Osteocyte (in vitro differentiated cells): ENCODE measurements at regions not wholly inside any gene's neighbourhood (a gene's known extent, or its start where the extent isn't known, plus 50 kb on each side); places are given as distances from the start of the nearest gene placed in this dataset.
"Not testable (repeated sequence)": the region's sequence is repeated elsewhere in the genome, so short reads cannot be mapped to it uniquely, and the experiment has no call there.

ENCODE experiments used
- DNase-seq: peaks from one replicate; pipeline ENCODE4 v3.0.0; 2021; ENCODE audit warnings: mixed read lengths; ENCODE audit not compliant: unreplicated experiment; ENCODE audit errors: extremely low spot score
- H3K27ac Mint-ChIP-seq: one replicate; pipeline ENCODE4 v1.8.0; 2021; ENCODE audit warnings: mild to moderate bottlenecking, mixed read lengths; ENCODE audit not compliant: unreplicated experiment
- H3K27me3 Mint-ChIP-seq: one replicate; pipeline ENCODE4 v1.8.0; 2021; ENCODE audit warnings: mixed read lengths; ENCODE audit not compliant: unreplicated experiment
- H3K36me3 Mint-ChIP-seq: one replicate; pipeline ENCODE4 v1.8.0; 2021; ENCODE audit warnings: mixed read lengths; ENCODE audit not compliant: unreplicated experiment
- H3K4me1 Mint-ChIP-seq: one replicate; pipeline ENCODE4 v1.8.0; 2021; ENCODE audit warnings: mixed read lengths; ENCODE audit not compliant: unreplicated experiment
- H3K4me3 Mint-ChIP-seq: one replicate; pipeline ENCODE4 v1.8.0; 2021; ENCODE audit warnings: mild to moderate bottlenecking, moderate library complexity, mixed read lengths; ENCODE audit not compliant: unreplicated experiment
- H3K9me3 Mint-ChIP-seq: one replicate; pipeline ENCODE4 v1.8.0; 2021; ENCODE audit warnings: mixed read lengths; ENCODE audit not compliant: unreplicated experiment
- TF ChIP-seq, protein P1 (sequence below): fragments of 200-600 bp; sonication (generic); IDR thresholded peaks from 2 replicates; pipeline ENCODE4 v1.5.0; 2021; ENCODE audit warnings: antibody characterized with exemption, mild to moderate bottlenecking, moderate library complexity

DNA sequence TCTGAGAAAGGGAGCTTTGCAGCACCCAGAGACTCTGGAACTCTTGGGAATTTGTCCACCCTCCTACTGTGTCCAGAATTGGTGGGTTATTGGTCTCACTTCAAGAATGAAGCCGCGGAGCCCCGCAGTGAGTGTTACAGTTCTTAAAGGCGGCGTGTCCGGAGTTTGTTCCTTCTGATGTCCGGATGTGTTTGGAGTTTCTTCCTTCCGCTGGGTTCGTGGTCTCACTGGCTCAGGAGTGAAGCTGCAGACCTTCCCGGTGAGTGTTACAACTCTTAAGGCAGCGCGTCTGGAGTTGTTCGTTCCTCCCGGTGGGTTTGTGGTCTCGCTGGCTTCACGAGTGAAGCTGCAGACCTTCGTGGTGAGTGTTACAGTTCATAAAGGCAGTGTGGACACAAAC, 824.7 kb downstream of the LRRTM4 start:
- H3K9me3 Mint-ChIP-seq: peaks cover 11% of the 10 kb centered on the region
- H3K4me1 Mint-ChIP-seq, H3K27me3 Mint-ChIP-seq, H3K27ac Mint-ChIP-seq, DNase-seq, H3K36me3 Mint-ChIP-seq, H3K4me3 Mint-ChIP-seq: not testable (repeated sequence)

DNA sequence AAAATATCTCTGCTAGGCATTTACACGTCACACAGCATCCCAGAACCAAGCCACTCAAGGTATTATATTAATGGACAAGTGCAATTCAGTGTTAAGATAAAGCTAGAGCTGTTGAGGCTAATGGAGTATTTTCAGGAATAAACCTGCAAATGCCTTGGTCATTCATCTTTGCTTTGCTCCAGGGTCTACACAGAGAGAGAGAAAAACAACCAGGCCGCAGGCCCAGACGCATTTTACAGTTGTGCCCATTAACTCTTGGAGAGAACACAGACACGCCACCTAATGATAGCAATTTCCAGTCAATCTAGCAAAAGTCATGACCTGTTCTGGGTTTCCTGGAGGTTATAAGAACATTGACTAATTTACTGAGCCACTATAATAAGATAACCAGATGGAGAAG, 829.3 kb downstream of the LRRTM4 start:
- TF ChIP-seq, protein P1, sequence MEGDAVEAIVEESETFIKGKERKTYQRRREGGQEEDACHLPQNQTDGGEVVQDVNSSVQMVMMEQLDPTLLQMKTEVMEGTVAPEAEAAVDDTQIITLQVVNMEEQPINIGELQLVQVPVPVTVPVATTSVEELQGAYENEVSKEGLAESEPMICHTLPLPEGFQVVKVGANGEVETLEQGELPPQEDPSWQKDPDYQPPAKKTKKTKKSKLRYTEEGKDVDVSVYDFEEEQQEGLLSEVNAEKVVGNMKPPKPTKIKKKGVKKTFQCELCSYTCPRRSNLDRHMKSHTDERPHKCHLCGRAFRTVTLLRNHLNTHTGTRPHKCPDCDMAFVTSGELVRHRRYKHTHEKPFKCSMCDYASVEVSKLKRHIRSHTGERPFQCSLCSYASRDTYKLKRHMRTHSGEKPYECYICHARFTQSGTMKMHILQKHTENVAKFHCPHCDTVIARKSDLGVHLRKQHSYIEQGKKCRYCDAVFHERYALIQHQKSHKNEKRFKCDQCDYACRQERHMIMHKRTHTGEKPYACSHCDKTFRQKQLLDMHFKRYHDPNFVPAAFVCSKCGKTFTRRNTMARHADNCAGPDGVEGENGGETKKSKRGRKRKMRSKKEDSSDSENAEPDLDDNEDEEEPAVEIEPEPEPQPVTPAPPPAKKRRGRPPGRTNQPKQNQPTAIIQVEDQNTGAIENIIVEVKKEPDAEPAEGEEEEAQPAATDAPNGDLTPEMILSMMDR: no peak
- H3K27ac Mint-ChIP-seq: no peak overlapping the region
- H3K4me3 Mint-ChIP-seq: no peak overlapping the region
- no peaks in the 10 kb centered on the region for H3K27me3 Mint-ChIP-seq
- no peaks in the 10 kb centered on the region for H3K9me3 Mint-ChIP-seq
- H3K4me1 Mint-ChIP-seq: no peaks in the 10 kb centered on the region
- no peaks in the 10 kb centered on the region for H3K36me3 Mint-ChIP-seq
- DNase-seq: no peak

DNA sequence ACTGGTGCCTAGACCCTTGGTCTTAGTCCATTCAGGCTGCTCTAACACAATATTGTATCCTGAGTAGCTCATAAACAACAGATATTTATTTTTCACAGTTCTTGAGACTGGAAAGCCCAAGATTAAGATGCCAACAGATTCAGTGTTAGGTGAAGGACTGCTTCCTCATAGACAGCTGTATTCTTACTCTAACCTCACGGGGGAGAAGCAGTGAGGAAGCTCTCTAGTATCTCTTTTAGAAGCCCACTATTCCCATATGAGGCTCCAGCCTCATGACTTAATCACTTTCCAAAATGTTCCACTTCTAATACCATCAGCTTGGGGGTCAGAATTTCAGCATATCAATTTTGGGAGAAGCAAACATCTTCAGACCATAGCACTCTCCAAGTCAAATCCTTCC, 833.4 kb downstream of the LRRTM4 start:
- H3K4me3 Mint-ChIP-seq: no peak overlapping the region
- DNase-seq: no peak
- TF ChIP-seq, protein P1: no peak
- no peaks in the 10 kb centered on the region for H3K9me3 Mint-ChIP-seq
- no peaks in the 10 kb centered on the region for H3K4me1 Mint-ChIP-seq
- no peak overlapping the region for H3K27ac Mint-ChIP-seq
- H3K27me3 Mint-ChIP-seq: no peaks in the 10 kb centered on the region
- H3K36me3 Mint-ChIP-seq: no peaks in the 10 kb centered on the region

DNA sequence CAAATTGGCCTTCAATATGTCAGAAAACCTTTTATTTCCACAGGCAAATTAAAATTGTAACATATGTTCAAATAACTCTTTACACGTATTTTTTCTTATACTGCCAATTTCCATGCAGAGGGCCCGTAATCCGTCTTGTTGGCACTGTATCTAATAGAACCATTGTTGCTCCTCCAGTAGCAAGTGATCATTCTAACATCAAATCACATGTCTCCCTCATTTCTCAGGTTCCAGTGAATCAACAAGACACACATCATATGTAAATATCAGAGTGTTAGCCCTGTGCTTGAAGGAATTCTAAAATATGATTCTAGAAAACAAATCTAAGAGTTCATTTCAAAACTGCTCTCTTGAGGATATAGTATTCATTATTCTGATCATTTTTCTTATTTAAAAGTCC, 834.3 kb downstream of the LRRTM4 start:
- Mint-ChIP-seq H3K9me3 (no peaks in the 10 kb centered on the region), H3K27ac (no peak overlapping the region), H3K36me3 (no peaks in the 10 kb centered on the region), H3K4me3 (no peak overlapping the region), H3K4me1 (no peaks in the 10 kb centered on the region), H3K27me3 (no peaks in the 10 kb centered on the region)
- TF ChIP-seq, protein P1: no peak
- no peak for DNase-seq

DNA sequence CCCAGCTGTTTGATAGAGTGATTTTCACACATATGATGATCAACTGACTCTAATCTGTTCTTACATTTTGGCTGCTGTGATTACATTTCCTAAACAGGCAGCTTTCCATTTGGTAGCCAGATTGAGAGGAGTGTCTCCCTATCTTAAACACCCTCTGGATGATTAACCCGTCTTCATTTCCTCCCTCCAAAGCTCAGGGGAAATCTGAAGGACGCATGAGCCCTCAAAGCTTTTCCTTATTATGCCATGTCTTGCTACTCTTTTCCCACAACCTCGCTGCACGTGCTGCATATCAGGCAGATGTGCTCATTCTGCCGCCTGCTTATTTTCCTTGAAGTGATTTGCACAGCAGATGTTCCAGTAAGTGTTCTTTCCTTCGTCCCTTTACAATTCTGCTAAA, 837.4 kb downstream of the LRRTM4 start:
- no peak for DNase-seq
- H3K4me3 Mint-ChIP-seq: no peak overlapping the region
- TF ChIP-seq, protein P1: no peak
- H3K27me3 Mint-ChIP-seq: no peaks in the 10 kb centered on the region
- H3K4me1 Mint-ChIP-seq: no peaks in the 10 kb centered on the region
- peaks cover 5% of the 10 kb centered on the region for H3K9me3 Mint-ChIP-seq
- no peaks in the 10 kb centered on the region for H3K36me3 Mint-ChIP-seq
- H3K27ac Mint-ChIP-seq: no peak overlapping the region

DNA sequence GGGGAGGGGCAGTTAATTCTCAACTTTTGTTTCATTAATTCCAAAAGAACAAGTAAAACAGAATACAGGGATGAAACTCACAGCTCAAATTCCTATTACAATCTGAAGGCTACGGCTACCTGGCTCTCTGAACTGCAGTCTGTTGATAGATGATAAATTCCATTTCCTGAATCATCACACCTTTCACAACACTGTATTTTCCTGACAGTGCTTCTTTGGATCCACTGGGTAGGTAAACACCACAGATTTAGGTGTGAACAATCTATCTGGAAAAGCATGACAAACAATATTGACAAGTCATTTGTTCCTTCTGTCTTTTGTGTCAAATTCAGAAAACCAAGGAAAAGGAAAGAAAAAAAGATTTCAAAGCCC, 843.2 kb downstream of the LRRTM4 start:
- TF ChIP-seq, protein P1: no peak
- DNase-seq: no peak
- Mint-ChIP-seq H3K27me3 (no peaks in the 10 kb centered on the region), H3K4me3 (no peak overlapping the region), H3K36me3 (no peaks in the 10 kb centered on the region), H3K27ac (no peak overlapping the region), H3K9me3 (peaks cover 5% of the 10 kb centered on the region), H3K4me1 (no peaks in the 10 kb centered on the region)
